GM23338 (cell line): ENCODE measurements at regions not wholly inside any gene's neighbourhood (a gene's known extent, or its start where the extent isn't known, plus 50 kb on each side); places are given as distances from the start of the nearest gene placed in this dataset.

Experiments
- ATAC-seq: fragments of 200-7000 bp; cut with Tn5 transposase; 3 replicates; pipeline ENCODE4 v1.9.1; 2020
- DNase-seq: peaks from one replicate; pipeline ENCODE4 v3.0.0-alpha.2; 2015; ENCODE audit warnings: low spot score
- H2AFZ ChIP-seq: fragments of 200-600 bp; sonication (generic); 2 replicates; pipeline ENCODE4 v1.8.0; 2016; ENCODE audit warnings: antibody characterized with exemption, mild to moderate bottlenecking, moderate library complexity
- H3F3A ChIP-seq: fragments of 200-600 bp; sonication (generic); replicated peaks from 2 replicates; pipeline ENCODE4 v1.8.0; 2017; ENCODE audit warnings: antibody characterized with exemption, mixed run types, low read depth
- H3K27ac ChIP-seq: fragments of 200-600 bp; sonication (generic); 2 replicates; pipeline ENCODE4 v1.6.1; 2016; ENCODE audit warnings: low read depth
- H3K27me3 ChIP-seq: fragments of 200-600 bp; sonication (generic); 2 replicates; pipeline ENCODE4 v1.8.0; 2016; ENCODE audit warnings: mild to moderate bottlenecking, mixed run types, moderate library complexity; ENCODE audit not compliant: insufficient read depth
- H3K36me3 ChIP-seq: fragments of 200-600 bp; sonication (generic); 2 replicates; pipeline ENCODE4 v1.8.0; 2016; ENCODE audit warnings: mild to moderate bottlenecking; ENCODE audit not compliant: insufficient read depth
- H3K4me1 ChIP-seq: fragments of 200-600 bp; sonication (generic); 2 replicates; pipeline ENCODE4 v1.8.0; 2016; ENCODE audit warnings: mild to moderate bottlenecking, moderate library complexity; ENCODE audit not compliant: insufficient read depth
- H3K4me2 ChIP-seq: fragments of 200-600 bp; sonication (generic); 2 replicates; pipeline ENCODE4 v1.7.1; 2017; ENCODE audit warnings: mixed run types
- H3K4me3 ChIP-seq: fragments of 200-600 bp; sonication (generic); 2 replicates; pipeline ENCODE4 v1.6.1; 2016; ENCODE audit warnings: mixed run types
- H3K79me2 ChIP-seq: fragments of 200-600 bp; sonication (generic); replicated peaks from 2 replicates; pipeline ENCODE4 v1.8.0; 2017; ENCODE audit warnings: mild to moderate bottlenecking; ENCODE audit not compliant: insufficient read depth
- H3K9me2 ChIP-seq: fragments of 200-600 bp; sonication (generic); 2 replicates; pipeline ENCODE4 v1.8.0; 2017; ENCODE audit not compliant: insufficient read depth
- H4K20me1 ChIP-seq: fragments of 200-600 bp; sonication (generic); replicated peaks from 2 replicates; pipeline ENCODE4 v1.8.0; 2017; ENCODE audit warnings: mild to moderate bottlenecking; ENCODE audit not compliant: insufficient read depth
- H3K27ac Mint-ChIP-seq: 2 replicates; pipeline ENCODE4 v1.8.0; 2020; ENCODE audit warnings: inconsistent platforms, mild to moderate bottlenecking, moderate library complexity, mixed read lengths
- H3K27me3 Mint-ChIP-seq: 3 replicates; pipeline ENCODE4 v1.8.0; 2022; ENCODE audit warnings: low read depth, mild to moderate bottlenecking, moderate library complexity, mixed read lengths, inconsistent platforms; ENCODE audit not compliant: insufficient read depth, poor library complexity
- H3K36me3 Mint-ChIP-seq: 3 replicates; pipeline ENCODE4 v1.8.0; 2021; ENCODE audit warnings: low read depth, mild to moderate bottlenecking, inconsistent platforms, moderate library complexity, mixed read lengths
- H3K4me1 Mint-ChIP-seq: 3 replicates; pipeline ENCODE4 v1.8.0; 2020; ENCODE audit warnings: mild to moderate bottlenecking, inconsistent platforms, mixed read lengths
- H3K4me3 Mint-ChIP-seq: 3 replicates; pipeline ENCODE4 v1.8.0; 2021; ENCODE audit warnings: moderate library complexity, mild to moderate bottlenecking, inconsistent platforms, mixed read lengths
- H3K9me3 Mint-ChIP-seq: 3 replicates; pipeline ENCODE4 v1.8.0; 2020; ENCODE audit warnings: moderate library complexity, mild to moderate bottlenecking, inconsistent platforms, mixed read lengths
- EZH2 ChIP-seq: fragments of 200-600 bp; sonication (generic); IDR thresholded peaks from one replicate; pipeline ENCODE4 v1.8.0; 2017; ENCODE audit warnings: antibody characterized with exemption, mild to moderate bottlenecking, low read depth; ENCODE audit not compliant: unreplicated experiment
- EZH2phosphoT487 ChIP-seq: fragments of 200-600 bp; sonication (generic); IDR thresholded peaks from one replicate; pipeline ENCODE4 v1.8.1; 2018; ENCODE audit warnings: antibody characterized with exemption; ENCODE audit not compliant: unreplicated experiment
- JUNB ChIP-seq: IDR thresholded peaks from one replicate; pipeline ENCODE4 v1.6.1; 2016; ENCODE audit warnings: antibody characterized with exemption; ENCODE audit not compliant: unreplicated experiment
- NANOG ChIP-seq: IDR thresholded peaks from 2 replicates; pipeline ENCODE4 v1.6.1; 2016; ENCODE audit warnings: antibody characterized with exemption, borderline replicate concordance
- POLR2AphosphoS5 ChIP-seq: IDR thresholded peaks from 2 replicates; pipeline ENCODE4 v1.6.1; 2016; ENCODE audit warnings: antibody characterized with exemption, low read depth
- REST ChIP-seq: IDR thresholded peaks from one replicate; pipeline ENCODE4 v1.6.1; 2018; ENCODE audit warnings: antibody characterized with exemption; ENCODE audit not compliant: unreplicated experiment
- ZNF114 ChIP-seq: fragments of 250-450 bp; sonication (Bioruptor Pico); IDR thresholded peaks from 2 replicates; pipeline ENCODE4 v1.5.0; 2020; ENCODE audit warnings: mild to moderate bottlenecking, moderate library complexity
- ZNF331 ChIP-seq: fragments of 250-450 bp; sonication (Bioruptor Pico); IDR thresholded peaks from 2 replicates; pipeline ENCODE4 v1.5.0; 2020; ENCODE audit warnings: low read depth, mild to moderate bottlenecking, moderate library complexity
- TF ChIP-seq, protein P1 (sequence below): fragments of 250-450 bp; sonication (Bioruptor Pico); IDR thresholded peaks from 2 replicates; pipeline ENCODE4 v1.5.0; 2020; ENCODE audit warnings: mild to moderate bottlenecking, moderate library complexity
- TF ChIP-seq, protein P2 (sequence below), 2 experiments: fragments of 200-600 bp in 1 of 2; sonication (generic) in 1 of 2; conservative IDR thresholded peaks; 2 replicates each; pipeline versions ENCODE4 v1.5.1 to v1.6.1; 2016 to 2017; ENCODE audit warnings: antibody characterized with exemption in 2 of 2, low read depth in 2 of 2, mild to moderate bottlenecking in 2 of 2, moderate library complexity in 1 of 2
- TF ChIP-seq, protein P3 (sequence below): IDR thresholded peaks from 2 replicates; pipeline ENCODE4 v1.6.1; 2016; ENCODE audit warnings: antibody characterized with exemption

- peak overlapping the region; percentile 44 for H2AFZ ChIP-seq
- no peaks in the 10 kb centered on the region for H3K36me3 Mint-ChIP-seq
- ATAC-seq, result no peak
- no peak overlapping the region for H3K4me3 ChIP-seq
- H3K4me2 ChIP-seq, result no peak overlapping the region
- H3K9me2 ChIP-seq, result no peaks in the 10 kb centered on the region
- no peak overlapping the region for H3K27ac ChIP-seq
- H3K36me3 ChIP-seq, result no peaks in the 10 kb centered on the region
- TF ChIP-seq REST (no peak), ZNF331 (CRISPR knock-in tag) (no peak), EZH2phosphoT487 (no peak), NANOG (no peak), ZNF114 (CRISPR knock-in tag) (no peak), EZH2 (no peak), JUNB (no peak), POLR2AphosphoS5 (no peak)
- TF ChIP-seq, protein P1, sequence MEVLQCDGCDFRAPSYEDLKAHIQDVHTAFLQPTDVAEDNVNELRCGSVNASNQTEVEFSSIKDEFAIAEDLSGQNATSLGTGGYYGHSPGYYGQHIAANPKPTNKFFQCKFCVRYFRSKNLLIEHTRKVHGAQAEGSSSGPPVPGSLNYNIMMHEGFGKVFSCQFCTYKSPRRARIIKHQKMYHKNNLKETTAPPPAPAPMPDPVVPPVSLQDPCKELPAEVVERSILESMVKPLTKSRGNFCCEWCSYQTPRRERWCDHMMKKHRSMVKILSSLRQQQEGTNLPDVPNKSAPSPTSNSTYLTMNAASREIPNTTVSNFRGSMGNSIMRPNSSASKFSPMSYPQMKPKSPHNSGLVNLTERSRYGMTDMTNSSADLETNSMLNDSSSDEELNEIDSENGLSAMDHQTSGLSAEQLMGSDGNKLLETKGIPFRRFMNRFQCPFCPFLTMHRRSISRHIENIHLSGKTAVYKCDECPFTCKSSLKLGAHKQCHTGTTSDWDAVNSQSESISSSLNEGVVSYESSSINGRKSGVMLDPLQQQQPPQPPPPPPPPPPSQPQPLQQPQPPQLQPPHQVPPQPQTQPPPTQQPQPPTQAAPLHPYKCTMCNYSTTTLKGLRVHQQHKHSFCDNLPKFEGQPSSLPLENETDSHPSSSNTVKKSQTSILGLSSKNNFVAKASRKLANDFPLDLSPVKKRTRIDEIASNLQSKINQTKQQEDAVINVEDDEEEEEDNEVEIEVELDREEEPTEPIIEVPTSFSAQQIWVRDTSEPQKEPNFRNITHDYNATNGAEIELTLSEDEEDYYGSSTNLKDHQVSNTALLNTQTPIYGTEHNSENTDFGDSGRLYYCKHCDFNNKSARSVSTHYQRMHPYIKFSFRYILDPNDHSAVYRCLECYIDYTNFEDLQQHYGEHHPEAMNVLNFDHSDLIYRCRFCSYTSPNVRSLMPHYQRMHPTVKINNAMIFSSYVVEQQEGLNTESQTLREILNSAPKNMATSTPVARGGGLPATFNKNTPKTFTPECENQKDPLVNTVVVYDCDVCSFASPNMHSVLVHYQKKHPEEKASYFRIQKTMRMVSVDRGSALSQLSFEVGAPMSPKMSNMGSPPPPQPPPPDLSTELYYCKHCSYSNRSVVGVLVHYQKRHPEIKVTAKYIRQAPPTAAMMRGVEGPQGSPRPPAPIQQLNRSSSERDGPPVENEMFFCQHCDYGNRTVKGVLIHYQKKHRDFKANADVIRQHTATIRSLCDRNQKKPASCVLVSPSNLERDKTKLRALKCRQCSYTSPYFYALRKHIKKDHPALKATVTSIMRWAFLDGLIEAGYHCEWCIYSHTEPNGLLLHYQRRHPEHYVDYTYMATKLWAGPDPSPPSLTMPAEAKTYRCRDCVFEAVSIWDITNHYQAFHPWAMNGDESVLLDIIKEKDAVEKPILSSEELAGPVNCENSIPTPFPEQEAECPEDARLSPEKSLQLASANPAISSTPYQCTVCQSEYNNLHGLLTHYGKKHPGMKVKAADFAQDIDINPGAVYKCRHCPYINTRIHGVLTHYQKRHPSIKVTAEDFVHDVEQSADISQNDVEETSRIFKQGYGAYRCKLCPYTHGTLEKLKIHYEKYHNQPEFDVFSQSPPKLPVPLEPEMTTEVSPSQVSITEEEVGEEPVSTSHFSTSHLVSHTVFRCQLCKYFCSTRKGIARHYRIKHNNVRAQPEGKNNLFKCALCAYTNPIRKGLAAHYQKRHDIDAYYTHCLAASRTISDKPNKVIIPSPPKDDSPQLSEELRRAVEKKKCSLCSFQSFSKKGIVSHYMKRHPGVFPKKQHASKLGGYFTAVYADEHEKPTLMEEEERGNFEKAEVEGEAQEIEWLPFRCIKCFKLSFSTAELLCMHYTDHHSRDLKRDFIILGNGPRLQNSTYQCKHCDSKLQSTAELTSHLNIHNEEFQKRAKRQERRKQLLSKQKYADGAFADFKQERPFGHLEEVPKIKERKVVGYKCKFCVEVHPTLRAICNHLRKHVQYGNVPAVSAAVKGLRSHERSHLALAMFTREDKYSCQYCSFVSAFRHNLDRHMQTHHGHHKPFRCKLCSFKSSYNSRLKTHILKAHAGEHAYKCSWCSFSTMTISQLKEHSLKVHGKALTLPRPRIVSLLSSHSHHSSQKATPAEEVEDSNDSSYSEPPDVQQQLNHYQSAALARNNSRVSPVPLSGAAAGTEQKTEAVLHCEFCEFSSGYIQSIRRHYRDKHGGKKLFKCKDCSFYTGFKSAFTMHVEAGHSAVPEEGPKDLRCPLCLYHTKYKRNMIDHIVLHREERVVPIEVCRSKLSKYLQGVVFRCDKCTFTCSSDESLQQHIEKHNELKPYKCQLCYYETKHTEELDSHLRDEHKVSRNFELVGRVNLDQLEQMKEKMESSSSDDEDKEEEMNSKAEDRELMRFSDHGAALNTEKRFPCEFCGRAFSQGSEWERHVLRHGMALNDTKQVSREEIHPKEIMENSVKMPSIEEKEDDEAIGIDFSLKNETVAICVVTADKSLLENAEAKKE, result no peak
- TF ChIP-seq, protein P2, sequence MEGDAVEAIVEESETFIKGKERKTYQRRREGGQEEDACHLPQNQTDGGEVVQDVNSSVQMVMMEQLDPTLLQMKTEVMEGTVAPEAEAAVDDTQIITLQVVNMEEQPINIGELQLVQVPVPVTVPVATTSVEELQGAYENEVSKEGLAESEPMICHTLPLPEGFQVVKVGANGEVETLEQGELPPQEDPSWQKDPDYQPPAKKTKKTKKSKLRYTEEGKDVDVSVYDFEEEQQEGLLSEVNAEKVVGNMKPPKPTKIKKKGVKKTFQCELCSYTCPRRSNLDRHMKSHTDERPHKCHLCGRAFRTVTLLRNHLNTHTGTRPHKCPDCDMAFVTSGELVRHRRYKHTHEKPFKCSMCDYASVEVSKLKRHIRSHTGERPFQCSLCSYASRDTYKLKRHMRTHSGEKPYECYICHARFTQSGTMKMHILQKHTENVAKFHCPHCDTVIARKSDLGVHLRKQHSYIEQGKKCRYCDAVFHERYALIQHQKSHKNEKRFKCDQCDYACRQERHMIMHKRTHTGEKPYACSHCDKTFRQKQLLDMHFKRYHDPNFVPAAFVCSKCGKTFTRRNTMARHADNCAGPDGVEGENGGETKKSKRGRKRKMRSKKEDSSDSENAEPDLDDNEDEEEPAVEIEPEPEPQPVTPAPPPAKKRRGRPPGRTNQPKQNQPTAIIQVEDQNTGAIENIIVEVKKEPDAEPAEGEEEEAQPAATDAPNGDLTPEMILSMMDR (conservative IDR thresholded peaks at IDR 0.05; ENCODE audit: low read depth in 2 of 2), result no peak
- TF ChIP-seq, protein P3, sequence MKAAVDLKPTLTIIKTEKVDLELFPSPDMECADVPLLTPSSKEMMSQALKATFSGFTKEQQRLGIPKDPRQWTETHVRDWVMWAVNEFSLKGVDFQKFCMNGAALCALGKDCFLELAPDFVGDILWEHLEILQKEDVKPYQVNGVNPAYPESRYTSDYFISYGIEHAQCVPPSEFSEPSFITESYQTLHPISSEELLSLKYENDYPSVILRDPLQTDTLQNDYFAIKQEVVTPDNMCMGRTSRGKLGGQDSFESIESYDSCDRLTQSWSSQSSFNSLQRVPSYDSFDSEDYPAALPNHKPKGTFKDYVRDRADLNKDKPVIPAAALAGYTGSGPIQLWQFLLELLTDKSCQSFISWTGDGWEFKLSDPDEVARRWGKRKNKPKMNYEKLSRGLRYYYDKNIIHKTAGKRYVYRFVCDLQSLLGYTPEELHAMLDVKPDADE, result no peak
- peak overlapping the region; percentile 29; the same call in 1 of the 2 replicates for H3K27ac Mint-ChIP-seq
- peaks cover 21% of the 10 kb centered on the region for H3K4me1 Mint-ChIP-seq
- no peaks in the 10 kb centered on the region for H3K27me3 Mint-ChIP-seq
- H3K9me3 Mint-ChIP-seq, result no peaks in the 10 kb centered on the region
- no peaks in the 10 kb centered on the region for H3K79me2 ChIP-seq
- no peaks in the 10 kb centered on the region for H4K20me1 ChIP-seq
- peaks cover 12% of the 10 kb centered on the region for H3K4me1 ChIP-seq
- DNase-seq, result no peak
- no peaks in the 10 kb centered on the region for H3F3A ChIP-seq
- H3K4me3 Mint-ChIP-seq, result no peak overlapping the region
- no peaks in the 10 kb centered on the region for H3K27me3 ChIP-seq
These were observed 1002.4 kb upstream of the PCDH9 start for GRCh38 chr13:68232351-68233130.
